DND-41 (cell line): ENCODE measurements at regions not wholly inside any gene's neighbourhood (a gene's known extent, or its start where the extent isn't known, plus 50 kb on each side); places are given as distances from the start of the nearest gene placed in this dataset.
"Not testable (repeated sequence)": the region's sequence is repeated elsewhere in the genome, so short reads cannot be mapped to it uniquely, and the experiment has no call there.

Experiments used
- ATAC-seq: fragments of 200-7000 bp; cut with Tn5 transposase; 3 replicates; pipeline ENCODE4 v1.9.1; 2021; ENCODE audit warnings: low read depth; ENCODE audit not compliant: insufficient read depth
- DNase-seq: peaks from one replicate; pipeline ENCODE4 v3.0.0-alpha.2; 2020
- H2AFZ ChIP-seq: 2 replicates; pipeline ENCODE4 v1.6.0; 2012; ENCODE audit warnings: low read depth, low read length
- H3K27ac ChIP-seq: 2 replicates; pipeline ENCODE4 v1.5.1; 2012; ENCODE audit warnings: low read length, inconsistent platforms
- H3K27me3 ChIP-seq: fragments of 200-600 bp; sonication (generic); 2 replicates; pipeline ENCODE4 v1.6.0; 2012; ENCODE audit warnings: low read length, mild to moderate bottlenecking, inconsistent platforms; ENCODE audit not compliant: insufficient read depth, poor library complexity
- H3K36me3 ChIP-seq: 2 replicates; pipeline ENCODE4 v1.5.1; 2012; ENCODE audit warnings: low read length, inconsistent platforms; ENCODE audit not compliant: insufficient read depth
- H3K4me1 ChIP-seq: 2 replicates; pipeline ENCODE4 v1.5.1; 2012; ENCODE audit warnings: mild to moderate bottlenecking, low read length; ENCODE audit not compliant: insufficient read depth
- H3K4me2 ChIP-seq: 2 replicates; pipeline ENCODE4 v1.6.0; 2012; ENCODE audit warnings: mild to moderate bottlenecking, moderate library complexity, low read length, inconsistent platforms; ENCODE audit not compliant: insufficient read depth
- H3K4me3 ChIP-seq, 2 experiments: fragments of 200-600 bp in 1 of 2; shearing (Covaris generic) in 1 of 2; 2 replicates each; pipeline ENCODE4 v1.5.1; 2012 to 2016; ENCODE audit warnings: inconsistent platforms in 2 of 2, low read length in 2 of 2, mild to moderate bottlenecking in 2 of 2, low read depth in 1 of 2, moderate library complexity in 1 of 2
- H3K79me2 ChIP-seq: 2 replicates; pipeline ENCODE4 v1.6.0; 2012; ENCODE audit warnings: low read length, inconsistent platforms; ENCODE audit not compliant: insufficient read depth
- H3K9ac ChIP-seq: 2 replicates; pipeline ENCODE4 v1.6.0; 2012; ENCODE audit warnings: low read depth, mild to moderate bottlenecking, inconsistent platforms, low read length, moderate library complexity
- H3K9me3 ChIP-seq: 2 replicates; pipeline ENCODE4 v1.5.1; 2012; ENCODE audit warnings: low read length, moderate library complexity, mild to moderate bottlenecking, inconsistent platforms; ENCODE audit not compliant: insufficient read depth, severe bottlenecking
- H4K20me1 ChIP-seq: 2 replicates; pipeline ENCODE4 v1.6.0; 2012; ENCODE audit warnings: low read length; ENCODE audit not compliant: insufficient read depth
- EZH2 ChIP-seq: IDR thresholded peaks from 3 replicates; pipeline ENCODE4 v1.6.1; 2012; ENCODE audit warnings: borderline replicate concordance, low read depth, mild to moderate bottlenecking, moderate library complexity, low read length, inconsistent platforms; ENCODE audit not compliant: severe bottlenecking
- TF ChIP-seq, protein P1 (sequence below): IDR thresholded peaks from 2 replicates; pipeline ENCODE4 v1.5.1; 2012; ENCODE audit warnings: borderline replicate concordance, low read length, moderate library complexity, mild to moderate bottlenecking; ENCODE audit not compliant: poor library complexity, severe bottlenecking; ENCODE audit errors: extremely low read depth

DNA sequence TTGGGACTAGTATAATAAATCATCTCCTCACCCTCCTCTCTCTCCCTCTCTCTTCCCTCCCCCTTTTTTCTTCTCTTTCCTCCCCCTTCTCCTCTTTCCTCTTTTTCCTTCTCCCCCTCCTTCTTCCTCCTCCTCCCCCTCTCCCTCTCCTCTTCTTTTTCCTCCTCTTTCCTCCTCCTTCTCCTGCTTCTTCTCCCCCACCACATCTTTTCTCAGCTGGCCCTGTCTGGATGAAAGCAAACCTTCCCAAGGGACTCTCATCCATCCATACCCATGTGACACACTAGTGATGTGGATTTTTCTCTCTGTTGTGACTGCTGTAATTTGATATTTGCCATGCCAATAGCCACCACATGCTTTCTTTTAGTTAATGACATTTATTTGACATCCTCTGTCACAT lies 127.2 kb downstream of the EBLN2 start:
- Histone ChIP-seq H3K9me3 (no peaks in the 10 kb centered on the region), H3K4me1 (no peaks in the 10 kb centered on the region), H3K79me2 (no peaks in the 10 kb centered on the region), H3K4me3 (no peak overlapping the region), H3K27me3 (peaks cover 13% of the 10 kb centered on the region), H3K4me2 (no peak overlapping the region), H3K27ac (no peak overlapping the region), H4K20me1 (no peaks in the 10 kb centered on the region), H3K36me3 (no peaks in the 10 kb centered on the region), H2AFZ (no peak overlapping the region), H3K9ac (no peak overlapping the region)
- ATAC-seq (no peak), DNase-seq (no peak)
- TF ChIP-seq, protein P1, sequence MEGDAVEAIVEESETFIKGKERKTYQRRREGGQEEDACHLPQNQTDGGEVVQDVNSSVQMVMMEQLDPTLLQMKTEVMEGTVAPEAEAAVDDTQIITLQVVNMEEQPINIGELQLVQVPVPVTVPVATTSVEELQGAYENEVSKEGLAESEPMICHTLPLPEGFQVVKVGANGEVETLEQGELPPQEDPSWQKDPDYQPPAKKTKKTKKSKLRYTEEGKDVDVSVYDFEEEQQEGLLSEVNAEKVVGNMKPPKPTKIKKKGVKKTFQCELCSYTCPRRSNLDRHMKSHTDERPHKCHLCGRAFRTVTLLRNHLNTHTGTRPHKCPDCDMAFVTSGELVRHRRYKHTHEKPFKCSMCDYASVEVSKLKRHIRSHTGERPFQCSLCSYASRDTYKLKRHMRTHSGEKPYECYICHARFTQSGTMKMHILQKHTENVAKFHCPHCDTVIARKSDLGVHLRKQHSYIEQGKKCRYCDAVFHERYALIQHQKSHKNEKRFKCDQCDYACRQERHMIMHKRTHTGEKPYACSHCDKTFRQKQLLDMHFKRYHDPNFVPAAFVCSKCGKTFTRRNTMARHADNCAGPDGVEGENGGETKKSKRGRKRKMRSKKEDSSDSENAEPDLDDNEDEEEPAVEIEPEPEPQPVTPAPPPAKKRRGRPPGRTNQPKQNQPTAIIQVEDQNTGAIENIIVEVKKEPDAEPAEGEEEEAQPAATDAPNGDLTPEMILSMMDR = no peak
- TF ChIP-seq EZH2 = no peak

DNA sequence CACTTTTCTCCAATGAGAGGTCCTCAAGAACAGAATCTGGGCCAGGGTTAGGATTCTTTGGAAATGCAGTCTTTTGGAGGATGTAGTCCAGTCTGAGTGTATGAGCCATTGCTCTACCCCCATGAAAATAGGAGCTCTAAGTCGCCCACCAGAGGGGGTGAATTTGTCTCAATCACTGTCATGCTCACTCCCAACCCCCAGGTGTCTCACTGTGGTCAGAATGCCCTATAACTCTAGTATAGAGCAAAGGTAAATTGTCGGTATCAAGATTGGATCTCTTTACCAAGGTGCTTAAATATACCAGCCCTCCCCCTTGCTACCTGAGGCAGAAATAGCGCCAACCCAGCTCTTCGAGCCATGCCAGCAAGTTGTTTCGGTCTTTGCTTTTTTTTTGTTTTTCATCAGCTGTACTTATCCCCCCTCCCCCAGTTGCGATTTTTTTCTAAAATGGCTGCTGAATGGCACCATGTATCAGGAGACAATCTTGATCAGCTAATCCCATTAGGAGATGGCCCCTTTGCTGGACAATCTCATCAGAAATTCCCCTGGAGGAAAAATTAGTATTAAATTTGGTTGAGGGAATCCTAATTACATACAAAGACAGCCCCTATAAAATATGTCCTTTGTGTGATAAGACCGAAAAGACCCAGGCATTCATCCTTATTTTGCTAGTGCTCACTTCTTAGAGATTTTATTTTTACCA lies 130.7 kb downstream of the EBLN2 start:
- Histone ChIP-seq H3K4me2 (no peak overlapping the region), H3K27ac (no peak overlapping the region), H3K4me1 (no peaks in the 10 kb centered on the region), H3K36me3 (no peaks in the 10 kb centered on the region), H3K9ac (no peak overlapping the region), H3K79me2 (no peaks in the 10 kb centered on the region), H3K4me3 (no peak overlapping the region), H3K9me3 (no peaks in the 10 kb centered on the region), H4K20me1 (no peaks in the 10 kb centered on the region), H2AFZ (no peak overlapping the region), H3K27me3 (peaks cover 13% of the 10 kb centered on the region)
- DNase-seq = peak; percentile 18
- TF ChIP-seq, protein P1 = peak; percentile 40
- TF ChIP-seq EZH2 = no peak
- no peak for ATAC-seq

DNA sequence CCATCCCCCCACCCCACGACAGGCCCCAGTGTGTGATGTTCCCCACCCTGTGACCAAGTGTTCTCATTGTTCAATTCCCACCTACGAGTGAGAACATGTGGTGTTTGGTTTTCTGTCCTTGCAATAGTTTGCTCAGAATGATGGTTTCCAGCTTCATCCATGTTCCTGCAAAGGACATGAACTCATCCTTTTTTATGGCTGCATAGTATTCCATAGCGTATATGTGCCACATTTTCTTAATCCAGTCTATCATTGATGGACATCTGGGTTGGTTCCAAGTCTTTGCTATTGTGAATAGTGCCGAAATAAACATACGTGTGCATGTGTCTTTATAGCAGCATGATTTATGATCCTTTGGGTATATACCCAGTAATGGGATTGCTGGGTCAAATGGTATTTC lies 132.5 kb downstream of the EBLN2 start:
- not testable (repeated sequence) for H3K36me3 ChIP-seq, H3K27me3 ChIP-seq, H2AFZ ChIP-seq, H3K79me2 ChIP-seq, H3K4me3 ChIP-seq, H3K4me2 ChIP-seq, DNase-seq, H3K9ac ChIP-seq, H3K4me1 ChIP-seq, ATAC-seq, H3K27ac ChIP-seq, H3K9me3 ChIP-seq, H4K20me1 ChIP-seq

DNA sequence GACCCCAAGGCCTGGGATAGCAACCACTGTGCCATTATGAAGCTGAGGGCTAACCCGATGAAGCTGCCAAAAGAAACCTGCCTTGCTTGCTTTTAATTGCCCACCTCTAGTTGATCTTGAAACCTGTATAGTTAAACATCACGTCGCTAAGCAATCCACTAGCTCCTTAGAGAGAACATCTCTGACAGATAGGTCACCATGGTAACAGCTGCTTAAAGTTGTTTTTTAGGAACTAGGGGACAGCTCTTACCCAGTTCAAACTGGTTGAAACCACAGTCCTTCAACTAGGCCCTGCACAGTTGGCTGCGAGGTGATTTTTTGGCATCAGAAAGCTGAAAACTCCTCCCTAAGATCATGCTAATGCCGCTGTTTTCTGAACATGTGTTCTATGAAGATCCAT lies 135.7 kb downstream of the EBLN2 start:
- Histone ChIP-seq H3K9me3 (no peaks in the 10 kb centered on the region), H3K36me3 (no peaks in the 10 kb centered on the region), H4K20me1 (no peaks in the 10 kb centered on the region), H2AFZ (no peak overlapping the region), H3K27ac (no peak overlapping the region), H3K9ac (no peak overlapping the region), H3K27me3 (peaks cover 2% of the 10 kb centered on the region), H3K79me2 (no peaks in the 10 kb centered on the region), H3K4me1 (no peaks in the 10 kb centered on the region), H3K4me2 (no peak overlapping the region), H3K4me3 (no peak overlapping the region)
- TF ChIP-seq, protein P1 = no peak
- no peak for TF ChIP-seq EZH2
- no peak for ATAC-seq
- no peak for DNase-seq
